GM21576 (cell line): ENCODE measurements at regions not wholly inside any gene's neighbourhood (a gene's known extent, or its start where the extent isn't known, plus 50 kb on each side); places are given as distances from the start of the nearest gene placed in this dataset.
"Not testable (repeated sequence)": the region's sequence is repeated elsewhere in the genome, so short reads cannot be mapped to it uniquely, and the experiment has no call there.

Source experiments
- ATAC-seq: cut with Tn5 transposase; IDR thresholded peaks from one replicate; pipeline ENCODE4 v1.9.1; 2021; ENCODE audit warnings: mild to moderate bottlenecking, moderate library complexity; ENCODE audit not compliant: unreplicated experiment

DNA sequence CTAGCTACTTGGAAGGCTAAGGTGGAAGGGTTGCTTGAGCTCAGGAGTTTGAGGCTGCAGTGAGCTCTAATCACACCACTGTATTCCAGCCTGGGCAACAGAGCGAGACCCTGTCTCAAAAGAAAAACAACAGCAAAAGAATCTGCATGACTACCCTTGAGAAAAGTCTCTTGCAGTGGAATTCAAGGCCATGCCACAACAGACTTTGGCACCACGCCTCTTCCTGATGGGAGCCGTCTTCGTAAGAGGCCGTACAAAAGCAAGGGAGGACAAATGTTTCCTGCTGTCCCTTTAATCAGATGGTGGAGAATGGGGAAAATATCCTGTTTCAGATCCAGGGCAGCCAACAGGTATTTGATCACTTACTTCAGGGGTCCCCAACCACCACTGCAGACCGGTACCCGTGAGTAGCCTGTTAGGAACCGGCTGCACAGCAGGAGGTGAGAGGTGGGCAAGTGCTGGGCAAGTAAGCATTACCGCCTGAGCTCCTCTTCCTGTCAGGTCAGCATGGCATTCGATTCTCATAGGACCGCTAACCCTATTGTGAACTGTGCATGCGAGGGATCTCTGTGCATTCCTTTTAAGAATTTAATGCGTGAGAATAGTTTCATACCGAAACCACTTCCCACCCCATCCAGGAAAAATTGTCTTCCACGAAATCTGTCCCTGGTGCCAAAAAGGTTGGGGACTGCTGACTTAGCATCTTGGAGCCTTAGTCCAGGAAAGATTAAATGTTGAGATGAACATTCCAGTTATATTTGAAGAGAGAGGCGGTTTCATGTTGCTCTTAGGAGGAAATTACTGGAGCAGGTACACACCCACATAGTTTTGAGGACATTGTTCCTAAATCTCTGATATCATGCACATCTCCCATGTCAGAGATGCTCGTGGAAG is 94.4 kb upstream of the XPO1 start:
- ATAC-seq: no peak

- no peak for ATAC-seq
These were observed 93.2 kb upstream of the XPO1 start for GRCh38 chr2:61631321-61631720.

- ATAC-seq: no peak
These were observed 88.7 kb upstream of the XPO1 start for GRCh38 chr2:61626827-61627226.

DNA sequence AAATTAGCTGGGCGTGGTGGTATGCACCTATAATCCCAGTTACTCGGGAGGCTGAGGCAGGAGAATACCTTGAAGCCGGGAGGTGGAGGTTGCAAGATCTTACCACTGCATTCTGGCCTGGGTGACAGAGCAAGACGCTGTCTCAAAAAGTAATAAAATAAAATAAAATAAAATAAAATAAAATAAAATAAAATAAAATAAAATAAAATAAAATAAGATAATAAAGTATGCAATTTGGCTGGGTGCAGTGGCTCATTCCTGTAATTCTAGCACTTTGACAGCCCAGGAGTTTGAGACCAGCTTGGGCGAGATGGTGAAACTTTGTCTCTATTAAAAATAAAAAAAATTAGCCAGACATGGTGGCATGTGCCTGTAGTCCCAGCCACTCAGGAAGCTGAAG is 85.6 kb upstream of the XPO1 start:
- no peak for ATAC-seq

DNA sequence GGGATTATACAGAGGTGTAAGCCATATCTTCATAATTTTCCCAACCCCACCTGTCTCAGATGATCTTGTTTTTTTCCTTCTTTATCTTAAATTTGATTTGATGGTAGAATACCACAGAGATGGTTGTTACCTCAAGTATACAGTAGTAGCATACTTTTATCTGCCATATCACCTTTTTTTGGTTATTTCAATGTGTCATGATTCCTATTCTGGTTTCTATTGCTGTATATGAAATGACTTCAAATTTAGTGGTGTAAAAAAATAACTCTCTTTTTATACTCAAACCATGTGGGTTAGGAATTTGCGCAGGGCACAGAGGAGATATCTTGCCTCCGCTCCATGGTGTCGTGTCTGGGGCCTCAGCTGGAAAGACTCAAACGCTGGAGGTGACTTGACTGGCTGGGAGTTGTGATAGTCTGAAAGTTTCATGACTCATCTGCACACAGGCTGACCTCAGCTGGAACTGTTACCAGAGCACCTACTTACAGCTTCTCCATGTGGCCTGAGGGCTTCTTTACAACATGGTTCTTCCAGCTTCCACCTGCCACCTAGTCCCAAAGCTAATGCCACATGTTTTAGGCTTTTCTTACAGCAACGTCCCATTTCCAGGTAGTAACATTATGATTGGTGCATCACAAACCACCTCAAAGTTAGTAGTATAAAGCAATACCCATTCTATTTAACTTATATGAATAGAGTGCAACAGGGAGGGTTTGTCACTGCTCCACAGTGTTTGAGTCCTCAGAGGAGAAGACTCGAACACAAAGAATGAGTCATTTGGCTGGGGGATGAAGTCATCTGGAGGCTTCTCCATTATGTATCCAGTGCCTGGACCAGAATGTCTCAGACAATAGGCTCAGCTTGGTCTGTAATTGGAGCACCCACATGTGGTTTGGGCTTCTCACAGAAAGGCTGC is 82.3 kb upstream of the XPO1 start:
- ATAC-seq: no peak

- no peak for ATAC-seq
These were observed 81.4 kb upstream of the XPO1 start for GRCh38 chr2:61619561-61619960.

GRCh38 chr2:61617610-61618009 is 79.5 kb upstream of the XPO1 start:
- no peak for ATAC-seq

GRCh38 chr2:61605245-61605644 is 67.1 kb upstream of the XPO1 start:
- ATAC-seq: no peak

DNA sequence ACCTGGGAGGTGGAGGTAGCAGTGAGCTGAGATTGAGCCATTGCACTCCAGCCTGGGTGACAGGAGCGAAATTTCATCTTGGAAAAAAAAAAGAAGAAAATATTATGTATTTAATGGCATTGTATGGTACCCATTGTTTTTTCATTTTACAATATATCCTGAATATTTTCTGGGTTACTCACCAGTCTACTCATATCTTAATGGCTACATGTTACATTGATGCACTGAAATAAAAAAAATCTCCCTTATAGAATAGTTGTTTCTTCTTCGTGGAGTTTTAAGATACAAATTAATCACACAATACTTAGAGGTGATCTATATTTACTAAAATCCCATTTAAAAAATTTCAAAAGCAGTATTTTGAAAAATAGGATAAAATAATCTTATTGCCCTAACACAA is 66.3 kb upstream of the XPO1 start:
- ATAC-seq: no peak

DNA sequence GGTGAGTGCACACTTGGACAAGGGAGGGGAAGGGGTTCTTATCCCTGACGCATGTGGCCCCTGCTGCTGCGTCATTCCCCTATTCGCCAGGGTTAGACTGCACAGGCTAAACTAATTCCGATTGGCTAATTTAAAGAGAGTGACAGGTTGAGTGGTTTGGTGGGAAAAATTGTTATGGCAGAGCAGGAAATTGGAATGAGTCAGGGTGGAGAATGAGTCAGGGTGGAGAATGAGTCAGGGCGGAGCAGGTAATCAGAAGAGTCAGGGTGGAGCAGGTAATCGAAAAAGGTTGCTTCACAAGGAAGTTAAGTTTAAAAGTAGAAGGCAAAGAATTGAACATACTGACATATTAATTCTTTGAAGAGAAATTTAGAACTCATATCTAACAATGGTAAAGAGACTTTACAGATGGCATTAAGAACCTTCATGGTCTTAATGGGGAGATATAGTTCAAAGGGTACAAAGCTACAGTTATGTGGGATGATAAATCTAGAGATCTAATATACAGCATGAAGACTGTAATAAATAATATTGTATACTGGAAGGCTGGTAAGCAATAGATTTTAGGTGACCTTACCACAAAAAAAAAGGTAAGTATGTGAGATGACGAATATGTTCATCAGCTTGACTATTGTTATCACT is 60.5 kb upstream of the XPO1 start:
- not testable (repeated sequence) for ATAC-seq

GRCh38 chr2:61597300-61598289 is 59.4 kb upstream of the XPO1 start:
- ATAC-seq: no peak

GRCh38 chr2:61594201-61594600 is 56.0 kb upstream of the XPO1 start:
- ATAC-seq: not testable (repeated sequence)

DNA sequence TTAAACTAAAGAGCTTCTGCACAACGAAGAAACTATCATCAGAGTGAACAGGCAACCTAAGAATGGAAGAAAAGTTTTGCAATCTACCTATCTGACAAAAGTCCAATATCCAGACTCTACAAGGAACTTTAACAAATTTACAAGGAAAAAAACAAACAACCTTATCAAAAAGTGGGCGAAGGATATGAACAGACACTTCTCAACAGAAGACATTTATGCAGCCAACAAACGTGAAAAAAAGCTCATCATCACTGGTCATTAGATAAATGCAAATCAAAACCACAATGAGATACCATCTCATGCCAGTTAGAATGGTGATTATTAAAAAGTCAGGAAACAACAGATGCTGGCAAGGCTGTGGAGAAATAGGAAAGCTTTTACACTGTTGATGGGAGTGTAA is 55.5 kb upstream of the XPO1 start:
- not testable (repeated sequence) for ATAC-seq

DNA sequence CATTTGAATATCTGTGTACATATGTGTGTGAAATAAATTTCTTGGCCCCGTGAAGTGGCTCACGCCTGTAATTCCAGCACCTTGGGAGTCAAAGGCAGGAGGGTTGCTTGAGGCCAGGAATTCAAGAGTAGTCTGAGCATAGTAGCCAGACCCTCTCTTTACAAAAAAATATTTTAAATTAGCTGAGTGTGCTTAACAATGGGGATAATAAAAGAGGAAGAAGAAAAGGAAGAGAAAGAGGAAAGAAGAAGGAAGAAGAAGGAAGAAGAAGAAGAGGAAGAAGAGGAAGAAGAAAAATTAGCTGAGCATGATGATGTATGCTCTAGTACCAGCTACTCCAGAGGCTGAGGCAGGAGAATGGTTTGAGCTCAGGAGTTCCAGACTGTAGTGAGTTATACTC is 52.1 kb upstream of the XPO1 start:
- no peak for ATAC-seq

DNA sequence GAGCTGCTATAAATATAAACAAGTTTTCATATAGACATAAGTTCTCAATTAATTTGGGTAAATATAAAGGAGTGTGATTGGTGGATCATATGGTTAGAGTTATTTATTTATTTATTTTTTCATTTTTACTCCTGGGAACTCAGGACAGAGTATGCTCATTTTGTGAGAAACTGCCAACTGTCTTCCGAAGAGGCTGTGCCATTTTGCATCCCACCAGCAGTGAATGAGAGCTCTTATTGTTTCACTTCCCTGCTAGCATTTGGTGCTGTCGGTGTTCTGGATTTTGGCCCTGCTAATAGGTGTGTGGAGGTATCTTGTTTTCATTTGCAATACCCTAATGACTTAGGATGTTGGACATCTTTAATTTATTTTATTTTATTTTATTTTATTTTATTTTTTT is 50.4 kb upstream of the XPO1 start:
- ATAC-seq: no peak
